GM23338 (cell line): ENCODE measurements at regions not wholly inside any gene's neighbourhood (a gene's known extent, or its start where the extent isn't known, plus 50 kb on each side); places are given as distances from the start of the nearest gene placed in this dataset.

Source experiments
- CREB1 ChIP-seq: fragments of 250-450 bp; sonication (Bioruptor Pico); IDR thresholded peaks from 2 replicates; pipeline ENCODE4 v1.5.0; 2020; ENCODE audit warnings: low read depth, mild to moderate bottlenecking, moderate library complexity
- EZH2 ChIP-seq: fragments of 200-600 bp; sonication (generic); IDR thresholded peaks from one replicate; pipeline ENCODE4 v1.8.0; 2017; ENCODE audit warnings: antibody characterized with exemption, mild to moderate bottlenecking, low read depth; ENCODE audit not compliant: unreplicated experiment
- EZH2phosphoT487 ChIP-seq: fragments of 200-600 bp; sonication (generic); IDR thresholded peaks from one replicate; pipeline ENCODE4 v1.8.1; 2018; ENCODE audit warnings: antibody characterized with exemption; ENCODE audit not compliant: unreplicated experiment
- JUNB ChIP-seq: IDR thresholded peaks from one replicate; pipeline ENCODE4 v1.6.1; 2016; ENCODE audit warnings: antibody characterized with exemption; ENCODE audit not compliant: unreplicated experiment
- POLR2AphosphoS5 ChIP-seq: IDR thresholded peaks from 2 replicates; pipeline ENCODE4 v1.6.1; 2016; ENCODE audit warnings: antibody characterized with exemption, low read depth
- STAT1 ChIP-seq: IDR thresholded peaks from one replicate; pipeline ENCODE4 v1.6.1; 2016; ENCODE audit warnings: antibody characterized with exemption; ENCODE audit not compliant: unreplicated experiment
- TF ChIP-seq, protein P1 (sequence below), 2 experiments: fragments of 200-600 bp in 1 of 2; sonication (generic) in 1 of 2; conservative IDR thresholded peaks; 2 replicates each; pipeline versions ENCODE4 v1.5.1 to v1.6.1; 2016 to 2017; ENCODE audit warnings: antibody characterized with exemption in 2 of 2, low read depth in 2 of 2, mild to moderate bottlenecking in 2 of 2, moderate library complexity in 1 of 2
- TF ChIP-seq, protein P2 (sequence below): IDR thresholded peaks from one replicate; pipeline ENCODE4 v1.6.1; 2018; ENCODE audit warnings: antibody characterized with exemption; ENCODE audit not compliant: unreplicated experiment

DNA sequence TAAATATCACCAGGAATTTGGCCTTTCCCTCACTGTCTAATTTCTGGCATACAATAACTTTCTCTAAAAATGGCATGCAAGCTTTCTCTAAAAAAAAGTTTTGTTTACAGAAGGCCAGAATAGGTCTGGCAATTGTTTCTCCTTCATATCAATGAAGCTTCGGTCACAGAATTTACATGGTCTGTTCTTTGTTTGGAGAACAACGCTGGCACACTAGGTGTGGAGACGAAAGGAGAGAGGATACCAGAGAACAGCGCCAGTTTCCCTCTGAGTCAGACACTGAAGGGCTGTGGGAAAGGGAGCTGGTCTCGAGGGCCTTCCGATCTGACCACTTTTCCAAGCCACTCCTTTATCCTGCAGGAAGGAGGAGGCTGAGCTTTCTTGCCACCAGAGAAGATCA is 60.1 kb upstream of the ITGA1 start:
- TF ChIP-seq, protein P1, sequence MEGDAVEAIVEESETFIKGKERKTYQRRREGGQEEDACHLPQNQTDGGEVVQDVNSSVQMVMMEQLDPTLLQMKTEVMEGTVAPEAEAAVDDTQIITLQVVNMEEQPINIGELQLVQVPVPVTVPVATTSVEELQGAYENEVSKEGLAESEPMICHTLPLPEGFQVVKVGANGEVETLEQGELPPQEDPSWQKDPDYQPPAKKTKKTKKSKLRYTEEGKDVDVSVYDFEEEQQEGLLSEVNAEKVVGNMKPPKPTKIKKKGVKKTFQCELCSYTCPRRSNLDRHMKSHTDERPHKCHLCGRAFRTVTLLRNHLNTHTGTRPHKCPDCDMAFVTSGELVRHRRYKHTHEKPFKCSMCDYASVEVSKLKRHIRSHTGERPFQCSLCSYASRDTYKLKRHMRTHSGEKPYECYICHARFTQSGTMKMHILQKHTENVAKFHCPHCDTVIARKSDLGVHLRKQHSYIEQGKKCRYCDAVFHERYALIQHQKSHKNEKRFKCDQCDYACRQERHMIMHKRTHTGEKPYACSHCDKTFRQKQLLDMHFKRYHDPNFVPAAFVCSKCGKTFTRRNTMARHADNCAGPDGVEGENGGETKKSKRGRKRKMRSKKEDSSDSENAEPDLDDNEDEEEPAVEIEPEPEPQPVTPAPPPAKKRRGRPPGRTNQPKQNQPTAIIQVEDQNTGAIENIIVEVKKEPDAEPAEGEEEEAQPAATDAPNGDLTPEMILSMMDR (conservative IDR thresholded peaks at IDR 0.05; ENCODE audit: low read depth in 2 of 2) = no peak
- TF ChIP-seq POLR2AphosphoS5 (no peak), EZH2 (no peak), CREB1 (CRISPR knock-in tag) (no peak), JUNB (no peak), STAT1 (no peak), EZH2phosphoT487 (no peak)
- TF ChIP-seq, protein P2, sequence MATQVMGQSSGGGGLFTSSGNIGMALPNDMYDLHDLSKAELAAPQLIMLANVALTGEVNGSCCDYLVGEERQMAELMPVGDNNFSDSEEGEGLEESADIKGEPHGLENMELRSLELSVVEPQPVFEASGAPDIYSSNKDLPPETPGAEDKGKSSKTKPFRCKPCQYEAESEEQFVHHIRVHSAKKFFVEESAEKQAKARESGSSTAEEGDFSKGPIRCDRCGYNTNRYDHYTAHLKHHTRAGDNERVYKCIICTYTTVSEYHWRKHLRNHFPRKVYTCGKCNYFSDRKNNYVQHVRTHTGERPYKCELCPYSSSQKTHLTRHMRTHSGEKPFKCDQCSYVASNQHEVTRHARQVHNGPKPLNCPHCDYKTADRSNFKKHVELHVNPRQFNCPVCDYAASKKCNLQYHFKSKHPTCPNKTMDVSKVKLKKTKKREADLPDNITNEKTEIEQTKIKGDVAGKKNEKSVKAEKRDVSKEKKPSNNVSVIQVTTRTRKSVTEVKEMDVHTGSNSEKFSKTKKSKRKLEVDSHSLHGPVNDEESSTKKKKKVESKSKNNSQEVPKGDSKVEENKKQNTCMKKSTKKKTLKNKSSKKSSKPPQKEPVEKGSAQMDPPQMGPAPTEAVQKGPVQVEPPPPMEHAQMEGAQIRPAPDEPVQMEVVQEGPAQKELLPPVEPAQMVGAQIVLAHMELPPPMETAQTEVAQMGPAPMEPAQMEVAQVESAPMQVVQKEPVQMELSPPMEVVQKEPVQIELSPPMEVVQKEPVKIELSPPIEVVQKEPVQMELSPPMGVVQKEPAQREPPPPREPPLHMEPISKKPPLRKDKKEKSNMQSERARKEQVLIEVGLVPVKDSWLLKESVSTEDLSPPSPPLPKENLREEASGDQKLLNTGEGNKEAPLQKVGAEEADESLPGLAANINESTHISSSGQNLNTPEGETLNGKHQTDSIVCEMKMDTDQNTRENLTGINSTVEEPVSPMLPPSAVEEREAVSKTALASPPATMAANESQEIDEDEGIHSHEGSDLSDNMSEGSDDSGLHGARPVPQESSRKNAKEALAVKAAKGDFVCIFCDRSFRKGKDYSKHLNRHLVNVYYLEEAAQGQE = no peak
